PFSK-1 (cell line): ENCODE measurements at regions not wholly inside any gene's neighbourhood (a gene's known extent, or its start where the extent isn't known, plus 50 kb on each side); places are given as distances from the start of the nearest gene placed in this dataset.

Source experiments
- POLR2AphosphoS5 ChIP-seq: IDR thresholded peaks from 2 replicates; pipeline ENCODE4 v1.6.1; 2012; ENCODE audit warnings: low read depth, mild to moderate bottlenecking, control low read depth, low read length, moderate library complexity
- SIN3A ChIP-seq: IDR thresholded peaks from 2 replicates; pipeline ENCODE4 v1.6.1; 2012; ENCODE audit warnings: mild to moderate bottlenecking, low read length, moderate library complexity, borderline replicate concordance; ENCODE audit not compliant: insufficient read depth
- TAF1 ChIP-seq: IDR thresholded peaks from 2 replicates; pipeline ENCODE4 v1.6.1; 2012; ENCODE audit warnings: low read length, control low read depth, borderline replicate concordance; ENCODE audit not compliant: insufficient read depth

DNA sequence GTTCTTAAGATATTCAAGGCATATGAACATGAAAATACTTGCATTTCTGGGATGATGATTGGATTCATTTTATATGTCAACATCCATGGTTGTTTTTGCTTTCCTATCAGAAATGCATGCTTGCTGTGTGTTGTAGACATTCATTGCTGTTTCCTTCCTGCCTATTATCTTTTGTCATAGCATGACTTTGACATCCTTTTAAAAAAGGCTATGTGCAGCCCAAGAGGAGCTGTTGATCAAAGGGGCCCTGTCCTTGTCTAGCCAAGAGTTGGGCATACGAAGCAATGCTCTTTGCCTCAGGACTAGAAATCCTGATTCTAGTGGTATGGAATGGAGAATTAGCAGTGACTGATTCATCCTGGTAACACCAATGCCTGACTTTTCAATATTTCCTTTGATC, 143.1 kb downstream of the RNF144B start:
- TF ChIP-seq POLR2AphosphoS5: no peak
- TF ChIP-seq TAF1: no peak
- no peak for TF ChIP-seq SIN3A
